GM12878 (cell line): ENCODE measurements at regions not wholly inside any gene's neighbourhood (a gene's known extent, or its start where the extent isn't known, plus 50 kb on each side); places are given as distances from the start of the nearest gene placed in this dataset.

Experiments
- CEBPB ChIP-seq, 2 experiments: fragments of 150-350 bp in 1 of 2; IDR thresholded peaks; 2 replicates each; pipeline ENCODE4 v1.6.1; 2012 to 2014; ENCODE audit warnings: low read depth in 2 of 2, low read length in 2 of 2, borderline replicate concordance in 1 of 2, inconsistent platforms in 1 of 2
- CREB1 ChIP-seq: IDR thresholded peaks from 2 replicates; pipeline ENCODE4 v1.6.1; 2012; ENCODE audit warnings: low read depth, mild to moderate bottlenecking, inconsistent platforms
- ESRRA ChIP-seq: IDR thresholded peaks from 2 replicates; pipeline ENCODE4 v1.6.1; 2012; ENCODE audit warnings: mild to moderate bottlenecking, low read length, improper control_type of control experiment
- FOS ChIP-seq: IDR thresholded peaks from 3 replicates; pipeline ENCODE4 v1.6.1; 2011; ENCODE audit warnings: borderline replicate concordance; ENCODE audit not compliant: insufficient read length; ENCODE audit errors: extremely low read depth
- FOXM1 ChIP-seq: IDR thresholded peaks from 2 replicates; pipeline ENCODE4 v1.6.1; 2012; ENCODE audit warnings: low read depth, mild to moderate bottlenecking, inconsistent platforms, low read length, moderate library complexity
- MTA2 ChIP-seq: fragments of 450-650 bp; IDR thresholded peaks from 2 replicates; pipeline ENCODE4 v1.6.1; 2016; ENCODE audit warnings: low read depth, mild to moderate bottlenecking, moderate library complexity
- NFIC ChIP-seq: IDR thresholded peaks from 2 replicates; pipeline ENCODE4 v1.6.1; 2012; ENCODE audit warnings: low read depth, mild to moderate bottlenecking, inconsistent platforms, low read length, moderate library complexity
- SMAD1 ChIP-seq: fragments of 450-650 bp; IDR thresholded peaks from 2 replicates; pipeline ENCODE4 v1.6.1; 2018; ENCODE audit warnings: mild to moderate bottlenecking, low read depth; ENCODE audit not compliant: partially characterized antibody
- TAF1 ChIP-seq: IDR thresholded peaks from 2 replicates; pipeline ENCODE4 v1.6.1; 2011; ENCODE audit warnings: mild to moderate bottlenecking, low read depth, low read length, borderline replicate concordance
- TF ChIP-seq, protein P1 (sequence below), 3 experiments: IDR thresholded peaks in 2 of 3; conservative IDR thresholded peaks in 1 of 3; 2 replicates each; pipeline ENCODE4 v1.5.1; 2011; ENCODE audit warnings: low read depth in 3 of 3, low read length in 3 of 3, mild to moderate bottlenecking in 3 of 3, control low read depth in 2 of 3, moderate library complexity in 2 of 3, inconsistent platforms in 1 of 3, mixed read lengths in 1 of 3; ENCODE audit not compliant: control insufficient read depth in 2 of 3, insufficient read depth in 1 of 3; ENCODE audit errors: extremely low read depth in 1 of 3
- TF ChIP-seq, protein P2 (sequence below): IDR thresholded peaks from 2 replicates; pipeline ENCODE4 v1.6.1; 2011; ENCODE audit warnings: borderline replicate concordance, low read depth, mild to moderate bottlenecking, moderate library complexity, low read length; ENCODE audit not compliant: insufficient read depth, poor library complexity, severe bottlenecking

DNA sequence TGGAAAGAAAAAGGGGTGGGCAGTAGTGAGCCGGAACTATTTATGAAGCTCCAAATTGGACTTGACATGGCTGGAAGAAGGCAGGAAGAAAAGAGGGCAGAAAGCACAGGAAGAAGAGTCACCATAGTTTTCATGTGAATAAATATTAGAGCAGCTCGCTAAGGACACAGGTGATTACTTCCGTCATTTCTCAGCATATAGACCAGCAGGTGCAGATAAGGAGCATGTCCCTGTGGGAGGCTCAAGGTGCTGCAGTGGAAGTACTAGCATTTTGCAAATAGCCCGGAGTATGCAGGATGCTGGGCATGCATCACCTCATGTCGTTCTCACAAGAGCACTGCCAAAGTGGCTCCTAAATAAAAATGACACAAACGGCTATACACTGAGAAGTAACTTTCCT is 71.3 kb upstream of the HTR4 start:
- TF ChIP-seq, protein P1, sequence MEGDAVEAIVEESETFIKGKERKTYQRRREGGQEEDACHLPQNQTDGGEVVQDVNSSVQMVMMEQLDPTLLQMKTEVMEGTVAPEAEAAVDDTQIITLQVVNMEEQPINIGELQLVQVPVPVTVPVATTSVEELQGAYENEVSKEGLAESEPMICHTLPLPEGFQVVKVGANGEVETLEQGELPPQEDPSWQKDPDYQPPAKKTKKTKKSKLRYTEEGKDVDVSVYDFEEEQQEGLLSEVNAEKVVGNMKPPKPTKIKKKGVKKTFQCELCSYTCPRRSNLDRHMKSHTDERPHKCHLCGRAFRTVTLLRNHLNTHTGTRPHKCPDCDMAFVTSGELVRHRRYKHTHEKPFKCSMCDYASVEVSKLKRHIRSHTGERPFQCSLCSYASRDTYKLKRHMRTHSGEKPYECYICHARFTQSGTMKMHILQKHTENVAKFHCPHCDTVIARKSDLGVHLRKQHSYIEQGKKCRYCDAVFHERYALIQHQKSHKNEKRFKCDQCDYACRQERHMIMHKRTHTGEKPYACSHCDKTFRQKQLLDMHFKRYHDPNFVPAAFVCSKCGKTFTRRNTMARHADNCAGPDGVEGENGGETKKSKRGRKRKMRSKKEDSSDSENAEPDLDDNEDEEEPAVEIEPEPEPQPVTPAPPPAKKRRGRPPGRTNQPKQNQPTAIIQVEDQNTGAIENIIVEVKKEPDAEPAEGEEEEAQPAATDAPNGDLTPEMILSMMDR (IDR thresholded peaks at IDR 0.05 in 2 of 3, conservative IDR thresholded peaks at IDR 0.05 in 1 of 3; ENCODE audit: control insufficient read depth in 2 of 3, extremely low read depth in 1 of 3, insufficient read depth in 1 of 3, low read depth in 3 of 3, low read length in 3 of 3): no peak
- TF ChIP-seq SMAD1 (no peak), CREB1 (no peak), FOXM1 (no peak), FOS (no peak), ESRRA (no peak), TAF1 (no peak), MTA2 (no peak), NFIC (no peak), CEBPB (IDR thresholded peaks at IDR 0.05; ENCODE audit: borderline replicate concordance in 1 of 2, low read depth in 2 of 2, low read length in 2 of 2) (no peak)
- TF ChIP-seq, protein P2, sequence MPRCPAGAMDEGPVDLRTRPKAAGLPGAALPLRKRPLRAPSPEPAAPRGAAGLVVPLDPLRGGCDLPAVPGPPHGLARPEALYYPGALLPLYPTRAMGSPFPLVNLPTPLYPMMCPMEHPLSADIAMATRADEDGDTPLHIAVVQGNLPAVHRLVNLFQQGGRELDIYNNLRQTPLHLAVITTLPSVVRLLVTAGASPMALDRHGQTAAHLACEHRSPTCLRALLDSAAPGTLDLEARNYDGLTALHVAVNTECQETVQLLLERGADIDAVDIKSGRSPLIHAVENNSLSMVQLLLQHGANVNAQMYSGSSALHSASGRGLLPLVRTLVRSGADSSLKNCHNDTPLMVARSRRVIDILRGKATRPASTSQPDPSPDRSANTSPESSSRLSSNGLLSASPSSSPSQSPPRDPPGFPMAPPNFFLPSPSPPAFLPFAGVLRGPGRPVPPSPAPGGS: no peak
